CD14-positive monocyte (primary cell): ENCODE measurements at regions not wholly inside any gene's neighbourhood (a gene's known extent, or its start where the extent isn't known, plus 50 kb on each side); places are given as distances from the start of the nearest gene placed in this dataset.

Experiments
- DNase-seq, 3 donors: peaks; one replicate each; pipeline ENCODE4 v3.0.0-alpha.2; 2011 to 2022
- H2AFZ ChIP-seq: 2 replicates; pipeline ENCODE4 v1.6.0; 2012; ENCODE audit warnings: mild to moderate bottlenecking, low read depth, low read length, inconsistent platforms; ENCODE audit not compliant: insufficient read depth, poor library complexity, severe bottlenecking
- H3K27ac ChIP-seq, 2 donors: 1 replicate in 1 of 2; 2 replicates in 1 of 2; pipeline ENCODE4 v1.5.1; 2012 to 2013; ENCODE audit warnings: low read length in 2 of 2, control low read depth in 1 of 2, inconsistent platforms in 1 of 2, low read depth in 1 of 2, mild to moderate bottlenecking in 1 of 2
- H3K27me3 ChIP-seq, 2 donors: one replicate each; pipeline versions ENCODE4 v1.6.0 to v1.6.1; 2011 to 2013; ENCODE audit warnings: low read length in 2 of 2; ENCODE audit not compliant: control insufficient read depth in 2 of 2, insufficient read depth in 2 of 2
- H3K36me3 ChIP-seq, 2 donors: replicated peaks in 1 of 2; 1 replicate in 1 of 2; 2 replicates in 1 of 2; pipeline versions ENCODE4 v1.5.1 to v1.6.1; 2012 to 2013; ENCODE audit warnings: low read length in 2 of 2, control low read depth in 1 of 2, inconsistent platforms in 1 of 2, mild to moderate bottlenecking in 1 of 2; ENCODE audit not compliant: insufficient read depth in 2 of 2, control insufficient read depth in 1 of 2
- H3K4me1 ChIP-seq, 2 donors: 1 replicate in 1 of 2; 2 replicates in 1 of 2; pipeline versions ENCODE4 v1.5.1 to v1.6.1; 2012 to 2013; ENCODE audit warnings: low read length in 2 of 2, control low read depth in 1 of 2, inconsistent platforms in 1 of 2, mild to moderate bottlenecking in 1 of 2, moderate library complexity in 1 of 2; ENCODE audit not compliant: insufficient read depth in 2 of 2, control insufficient read depth in 1 of 2
- H3K4me2 ChIP-seq: replicated peaks from 2 replicates; pipeline ENCODE3; 2012; ENCODE audit warnings: low read length, moderate library complexity, mild to moderate bottlenecking; ENCODE audit not compliant: poor library complexity, severe bottlenecking; ENCODE audit errors: extremely low read depth
- H3K4me3 ChIP-seq, 3 experiments: fragments of 200-600 bp in 1 of 3; sonication (generic) in 1 of 3; replicated peaks in 1 of 3; 1 replicate in 2 of 3; 2 replicates in 1 of 3; pipeline ENCODE4 v1.5.1; 2011 to 2013; ENCODE audit warnings: low read length in 3 of 3, mild to moderate bottlenecking in 3 of 3, control low read depth in 2 of 3, low read depth in 2 of 3, inconsistent platforms in 1 of 3, moderate library complexity in 1 of 3
- H3K79me2 ChIP-seq: 2 replicates; pipeline ENCODE4 v1.6.0; 2012; ENCODE audit warnings: mild to moderate bottlenecking, control low read depth, inconsistent platforms, low read length, moderate library complexity; ENCODE audit not compliant: insufficient read depth
- H3K9ac ChIP-seq: 2 replicates; pipeline ENCODE4 v1.6.0; 2017; ENCODE audit warnings: low read length, mild to moderate bottlenecking; ENCODE audit not compliant: insufficient read depth, poor library complexity, severe bottlenecking
- H3K9me3 ChIP-seq, 2 donors: replicated peaks in 1 of 2; 1 replicate in 1 of 2; 2 replicates in 1 of 2; pipeline versions ENCODE4 v1.5.1 to v1.6.1; 2012 to 2013; ENCODE audit warnings: low read length in 2 of 2, control low read depth in 1 of 2; ENCODE audit not compliant: control insufficient read depth in 1 of 2, insufficient read depth in 1 of 2
- H4K20me1 ChIP-seq: 2 replicates; pipeline ENCODE4 v1.6.0; 2012; ENCODE audit warnings: mild to moderate bottlenecking, low read length, control low read depth, moderate library complexity; ENCODE audit not compliant: insufficient read depth
- H3K27ac Mint-ChIP-seq, 7 donors: one replicate each; pipeline ENCODE4 v1.8.0; 2020; ENCODE audit warnings: mild to moderate bottlenecking in 7 of 7, mixed read lengths in 7 of 7, moderate library complexity in 6 of 7, inconsistent platforms in 2 of 7
- H3K27me3 Mint-ChIP-seq, 3 donors: one replicate each; pipeline ENCODE4 v1.8.0; 2021 to 2022; ENCODE audit warnings: low read depth in 3 of 3, mild to moderate bottlenecking in 3 of 3, mixed read lengths in 3 of 3, moderate library complexity in 3 of 3, inconsistent platforms in 1 of 3
- H3K36me3 Mint-ChIP-seq, 2 donors: one replicate each; pipeline ENCODE4 v1.8.0; 2020; ENCODE audit warnings: mixed read lengths in 2 of 2, inconsistent platforms in 1 of 2, mild to moderate bottlenecking in 1 of 2
- H3K4me1 Mint-ChIP-seq: one replicate; pipeline ENCODE4 v1.8.0; 2020; ENCODE audit warnings: mild to moderate bottlenecking, mixed read lengths
- H3K4me3 Mint-ChIP-seq, 2 donors: one replicate each; pipeline ENCODE4 v1.8.0; 2020; ENCODE audit warnings: mild to moderate bottlenecking in 2 of 2, mixed read lengths in 2 of 2, moderate library complexity in 1 of 2
- H3K9me3 Mint-ChIP-seq, 7 donors: one replicate each; pipeline ENCODE4 v1.8.0; 2020 to 2022; ENCODE audit warnings: mixed read lengths in 7 of 7, mild to moderate bottlenecking in 6 of 7, moderate library complexity in 6 of 7, inconsistent platforms in 2 of 7
- WGBS: methylation state at CpG from one replicate; pipeline ENCODE4 v1.1.5; 2013; ENCODE audit warnings: missing lambda C conversion rate; ENCODE audit not compliant: insufficient coverage; 5-methylcytosine and 5-hydroxymethylcytosine counted together
- intact Hi-C, 2 donors: fragments of 100-400 bp; cut with micrococcal nuclease; formaldehyde crosslinking; loops; one replicate each; pipeline versions ENCODE4 v1.15.0 to v1.15.1; 2023
- TF ChIP-seq, protein P1 (sequence below): fragments of 200-600 bp; IDR thresholded peaks from one replicate; pipeline ENCODE4 v1.8.0; 2022; ENCODE audit warnings: antibody characterized with exemption, mild to moderate bottlenecking

DNA sequence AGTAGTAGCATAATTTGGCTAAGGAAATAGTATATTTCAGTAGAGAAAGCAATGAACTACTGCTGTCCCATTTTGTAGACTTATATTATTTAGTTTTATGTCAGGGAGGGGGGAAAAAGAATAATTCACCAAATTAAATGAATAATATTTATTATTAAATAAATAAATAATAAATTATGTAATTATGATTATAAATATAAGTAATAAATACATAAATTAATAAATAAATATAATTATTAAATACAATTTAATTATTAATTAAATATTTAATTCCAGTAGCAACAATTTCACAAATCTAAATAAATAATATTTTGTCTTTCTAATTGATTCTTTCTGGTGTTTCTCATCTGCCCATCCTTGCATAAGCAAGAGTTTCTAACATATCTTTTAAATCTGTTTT is 81.1 kb upstream of the PLSCR4 start:
- Histone ChIP-seq H3K9ac (no peak overlapping the region), H3K4me3 (no peak overlapping the region), H3K4me2 (no peak overlapping the region), H3K79me2 (no peaks in the 10 kb centered on the region), H3K9me3 (no peaks in the 10 kb centered on the region), H3K4me1 (no peaks in the 10 kb centered on the region), H3K27me3 (no peaks in the 10 kb centered on the region), H3K27ac (no peak overlapping the region), H2AFZ (no peak overlapping the region), H3K36me3 (no peaks in the 10 kb centered on the region), H4K20me1 (no peaks in the 10 kb centered on the region)
- intact Hi-C loops = no loop called here
- Mint-ChIP-seq H3K27me3 (peaks cover 0 to 1% (median 0%) of the 10 kb centered on the region in 3 donors), H3K36me3 (no peaks in the 10 kb centered on the region), H3K27ac (no peak overlapping the region), H3K4me1 (no peaks in the 10 kb centered on the region), H3K9me3 (no peaks in the 10 kb centered on the region), H3K4me3 (no peak overlapping the region)
- DNase-seq = no peak
- TF ChIP-seq, protein P1, sequence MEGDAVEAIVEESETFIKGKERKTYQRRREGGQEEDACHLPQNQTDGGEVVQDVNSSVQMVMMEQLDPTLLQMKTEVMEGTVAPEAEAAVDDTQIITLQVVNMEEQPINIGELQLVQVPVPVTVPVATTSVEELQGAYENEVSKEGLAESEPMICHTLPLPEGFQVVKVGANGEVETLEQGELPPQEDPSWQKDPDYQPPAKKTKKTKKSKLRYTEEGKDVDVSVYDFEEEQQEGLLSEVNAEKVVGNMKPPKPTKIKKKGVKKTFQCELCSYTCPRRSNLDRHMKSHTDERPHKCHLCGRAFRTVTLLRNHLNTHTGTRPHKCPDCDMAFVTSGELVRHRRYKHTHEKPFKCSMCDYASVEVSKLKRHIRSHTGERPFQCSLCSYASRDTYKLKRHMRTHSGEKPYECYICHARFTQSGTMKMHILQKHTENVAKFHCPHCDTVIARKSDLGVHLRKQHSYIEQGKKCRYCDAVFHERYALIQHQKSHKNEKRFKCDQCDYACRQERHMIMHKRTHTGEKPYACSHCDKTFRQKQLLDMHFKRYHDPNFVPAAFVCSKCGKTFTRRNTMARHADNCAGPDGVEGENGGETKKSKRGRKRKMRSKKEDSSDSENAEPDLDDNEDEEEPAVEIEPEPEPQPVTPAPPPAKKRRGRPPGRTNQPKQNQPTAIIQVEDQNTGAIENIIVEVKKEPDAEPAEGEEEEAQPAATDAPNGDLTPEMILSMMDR = no peak

DNA sequence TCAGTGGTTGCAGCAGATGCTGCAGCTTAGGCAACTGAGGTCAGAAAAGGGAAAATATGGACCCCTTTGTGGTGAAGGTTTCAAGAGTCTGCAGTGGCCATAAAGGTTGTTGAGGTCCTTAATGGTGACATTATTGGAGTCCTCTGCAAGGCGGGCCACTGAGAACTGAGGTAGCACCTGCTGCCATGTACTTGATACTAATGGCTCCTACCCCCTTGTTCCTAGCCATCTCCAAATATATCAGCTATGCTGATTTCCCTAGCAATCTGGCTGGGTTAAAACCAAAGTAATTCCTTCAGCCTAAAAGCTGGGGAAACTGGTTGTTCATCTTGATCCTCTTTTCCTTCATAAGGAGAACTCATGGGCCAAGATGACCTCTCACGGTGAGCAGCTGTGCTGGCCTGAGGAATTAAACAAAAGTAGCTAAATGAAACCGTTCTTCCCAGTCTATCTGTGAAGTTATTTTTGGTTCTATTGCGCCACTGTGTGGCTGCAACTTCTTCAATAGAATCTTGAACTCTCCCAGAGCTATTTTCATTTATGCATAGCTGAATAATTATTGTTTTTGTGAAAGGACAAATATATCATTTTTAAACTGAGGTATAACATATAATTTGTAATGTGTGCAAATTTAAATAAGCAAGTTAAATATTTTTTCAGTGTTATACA is 76.1 kb upstream of the PLSCR4 start:
- Mint-ChIP-seq H3K9me3 (peaks cover 0 to 2% (median 0%) of the 10 kb centered on the region in 7 donors), H3K27me3 (peaks cover 0 to 1% (median 0%) of the 10 kb centered on the region in 3 donors), H3K4me3 (no peak overlapping the region), H3K4me1 (no peaks in the 10 kb centered on the region), H3K27ac (no peak overlapping the region), H3K36me3 (no peaks in the 10 kb centered on the region)
- intact Hi-C loops = no loop called here
- Histone ChIP-seq H3K9me3 (no peaks in the 10 kb centered on the region), H3K4me2 (no peak overlapping the region), H3K9ac (no peak overlapping the region), H3K79me2 (no peaks in the 10 kb centered on the region), H3K4me1 (no peaks in the 10 kb centered on the region), H3K27ac (no peak overlapping the region), H4K20me1 (no peaks in the 10 kb centered on the region), H3K4me3 (no peak overlapping the region), H3K27me3 (no peaks in the 10 kb centered on the region), H2AFZ (no peak overlapping the region), H3K36me3 (no peaks in the 10 kb centered on the region)
- TF ChIP-seq, protein P1 = peak; percentile 14
- DNase-seq = no peak
- WGBS = no CpG with 5 or more reads among the region's 4 CpGs
